Stimulated activated CD4-positive, alpha-beta T cell treated with anti-CD3 and anti-CD28 coated beads, Interleukin-2, amount 100 ng/mL, for 48 hours (primary cell): ENCODE measurements at regions not wholly inside any gene's neighbourhood (a gene's known extent, or its start where the extent isn't known, plus 50 kb on each side); places are given as distances from the start of the nearest gene placed in this dataset.

Source experiments
- DNase-seq, 2 donors: peaks; one replicate each; pipeline ENCODE4 v3.0.0-alpha.2; 2020

DNA sequence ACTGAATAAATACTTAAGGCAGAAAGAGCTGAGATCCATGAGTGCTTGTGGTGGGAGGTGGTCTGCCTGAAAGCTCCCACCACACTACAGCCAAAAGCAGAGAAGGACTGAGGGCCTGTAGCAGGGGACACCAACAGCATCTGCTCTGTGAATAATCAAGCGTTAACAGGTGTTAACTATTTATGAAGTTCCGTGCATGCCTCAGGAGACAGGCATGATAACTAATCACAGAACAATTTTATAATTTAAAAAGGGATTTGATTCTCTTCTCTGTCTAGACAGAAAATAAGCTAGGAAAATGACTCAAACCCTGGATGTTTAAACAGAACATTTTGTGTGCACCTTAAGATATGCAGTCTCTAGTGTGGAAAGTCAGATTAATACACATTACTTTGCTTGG, 61.5 kb upstream of the GHITM start:
- no peak for DNase-seq

DNA sequence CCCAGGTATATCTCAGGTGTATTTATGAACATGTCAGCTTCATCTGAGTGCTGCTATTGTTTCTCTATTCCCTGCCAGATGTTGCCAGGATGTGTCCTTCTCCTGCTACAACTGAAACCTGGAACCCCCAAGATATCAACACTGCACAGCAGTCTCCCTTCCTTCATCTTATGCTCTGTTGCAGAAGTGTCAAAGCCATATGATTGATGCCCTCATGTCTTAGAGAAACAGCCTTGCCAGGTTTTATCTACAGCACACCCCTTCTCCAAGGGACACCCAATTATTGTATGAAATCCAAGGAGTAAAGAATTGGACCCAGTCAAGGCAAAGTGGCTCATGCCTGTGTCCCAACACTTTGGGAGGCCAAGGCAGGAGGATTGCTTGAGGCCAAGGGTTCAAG, 60.5 kb upstream of the GHITM start:
- DNase-seq = no peak

DNA sequence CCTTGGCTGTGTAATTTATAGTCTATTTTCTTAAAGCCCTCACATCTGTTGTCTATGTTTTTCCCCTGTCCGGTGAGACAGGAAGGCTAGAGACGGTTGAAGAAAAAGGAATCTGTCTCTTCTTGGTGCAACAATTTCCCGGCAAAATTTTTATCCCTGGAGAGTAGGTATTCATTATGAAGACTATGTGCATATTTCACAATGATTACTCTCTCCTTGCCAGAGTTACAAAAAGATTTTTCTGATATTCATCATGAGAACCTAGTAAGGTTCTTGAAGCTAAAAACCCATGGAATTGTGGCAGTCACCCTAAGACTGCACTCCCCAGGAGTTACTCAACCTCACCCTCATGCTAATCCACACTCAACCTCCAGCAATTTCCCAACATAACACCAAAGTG, 55.0 kb upstream of the GHITM start:
- no peak for DNase-seq

- DNase-seq = no peak
Measured at GRCh38 chr10:84087202-84087601, 52.1 kb upstream of the GHITM start.

- no peak for DNase-seq
Measured at GRCh38 chr10:84088626-84089025, 50.7 kb upstream of the GHITM start.

DNA sequence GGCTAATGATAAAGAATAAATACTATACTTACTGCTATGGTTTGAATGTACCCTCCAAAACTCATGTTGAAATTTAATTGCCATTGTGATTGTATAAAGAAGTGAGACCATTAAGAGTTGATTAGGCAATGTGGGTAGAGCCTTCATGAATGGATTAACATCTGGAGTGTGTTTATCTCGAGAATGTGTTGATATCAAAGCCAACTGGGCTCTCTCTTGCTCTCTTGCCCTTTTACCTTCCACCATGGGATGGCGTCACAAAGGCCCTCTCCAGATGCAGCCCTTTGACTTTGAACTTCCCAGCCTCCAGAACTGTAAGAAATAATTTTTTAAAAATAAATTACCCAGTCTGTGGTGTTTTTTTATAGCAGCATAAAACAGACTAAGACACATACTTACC, 50.1 kb upstream of the GHITM start:
- no peak for DNase-seq
